Osteocyte (in vitro differentiated cells): ENCODE measurements at regions not wholly inside any gene's neighbourhood (a gene's known extent, or its start where the extent isn't known, plus 50 kb on each side); places are given as distances from the start of the nearest gene placed in this dataset.
"Not testable (repeated sequence)": the region's sequence is repeated elsewhere in the genome, so short reads cannot be mapped to it uniquely, and the experiment has no call there.

Source experiments
- DNase-seq: peaks from one replicate; pipeline ENCODE4 v3.0.0; 2021; ENCODE audit warnings: mixed read lengths; ENCODE audit not compliant: unreplicated experiment; ENCODE audit errors: extremely low spot score
- H3K27ac Mint-ChIP-seq: one replicate; pipeline ENCODE4 v1.8.0; 2021; ENCODE audit warnings: mild to moderate bottlenecking, mixed read lengths; ENCODE audit not compliant: unreplicated experiment
- H3K27me3 Mint-ChIP-seq: one replicate; pipeline ENCODE4 v1.8.0; 2021; ENCODE audit warnings: mixed read lengths; ENCODE audit not compliant: unreplicated experiment
- H3K36me3 Mint-ChIP-seq: one replicate; pipeline ENCODE4 v1.8.0; 2021; ENCODE audit warnings: mixed read lengths; ENCODE audit not compliant: unreplicated experiment
- H3K4me1 Mint-ChIP-seq: one replicate; pipeline ENCODE4 v1.8.0; 2021; ENCODE audit warnings: mixed read lengths; ENCODE audit not compliant: unreplicated experiment
- H3K4me3 Mint-ChIP-seq: one replicate; pipeline ENCODE4 v1.8.0; 2021; ENCODE audit warnings: mild to moderate bottlenecking, moderate library complexity, mixed read lengths; ENCODE audit not compliant: unreplicated experiment
- H3K9me3 Mint-ChIP-seq: one replicate; pipeline ENCODE4 v1.8.0; 2021; ENCODE audit warnings: mixed read lengths; ENCODE audit not compliant: unreplicated experiment
- CTCF ChIP-seq: fragments of 200-600 bp; sonication (generic); IDR thresholded peaks from 2 replicates; pipeline ENCODE4 v1.5.0; 2021; ENCODE audit warnings: antibody characterized with exemption, mild to moderate bottlenecking, moderate library complexity

- no peak overlapping the region for H3K4me3 Mint-ChIP-seq
- peaks cover 12% of the 10 kb centered on the region for H3K9me3 Mint-ChIP-seq
- no peak for TF ChIP-seq CTCF
- no peaks in the 10 kb centered on the region for H3K36me3 Mint-ChIP-seq
- H3K4me1 Mint-ChIP-seq = no peaks in the 10 kb centered on the region
- no peak for DNase-seq
- H3K27me3 Mint-ChIP-seq = no peaks in the 10 kb centered on the region
- H3K27ac Mint-ChIP-seq = no peak overlapping the region
These were observed 332.6 kb downstream of the SUCLG1 start for GRCh38 chr2:84126530-84126929.

DNA sequence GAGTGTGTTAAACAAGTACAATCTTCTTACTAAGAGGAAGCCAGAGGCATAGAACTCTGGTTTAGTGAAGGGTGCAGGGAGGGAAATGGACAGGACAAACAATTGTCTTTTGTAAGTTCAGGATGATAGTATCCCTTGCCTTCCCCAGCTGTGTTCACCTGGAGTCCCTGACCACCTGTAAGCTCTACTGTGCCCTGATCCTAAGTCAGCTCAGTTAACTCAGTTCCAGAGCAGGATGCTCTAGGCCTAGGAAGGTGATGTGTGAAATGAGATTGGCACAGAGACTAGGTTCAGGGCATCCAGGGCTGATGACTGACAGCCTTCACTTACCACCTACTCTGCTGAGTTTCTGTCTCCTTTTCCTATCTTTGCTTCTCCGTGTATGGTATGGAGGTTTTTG is 333.0 kb downstream of the SUCLG1 start:
- no peak overlapping the region for H3K4me3 Mint-ChIP-seq
- peaks cover 12% of the 10 kb centered on the region for H3K9me3 Mint-ChIP-seq
- no peak overlapping the region for H3K27ac Mint-ChIP-seq
- H3K4me1 Mint-ChIP-seq = no peaks in the 10 kb centered on the region
- no peaks in the 10 kb centered on the region for H3K36me3 Mint-ChIP-seq
- no peak for DNase-seq
- no peak for TF ChIP-seq CTCF
- no peaks in the 10 kb centered on the region for H3K27me3 Mint-ChIP-seq

DNA sequence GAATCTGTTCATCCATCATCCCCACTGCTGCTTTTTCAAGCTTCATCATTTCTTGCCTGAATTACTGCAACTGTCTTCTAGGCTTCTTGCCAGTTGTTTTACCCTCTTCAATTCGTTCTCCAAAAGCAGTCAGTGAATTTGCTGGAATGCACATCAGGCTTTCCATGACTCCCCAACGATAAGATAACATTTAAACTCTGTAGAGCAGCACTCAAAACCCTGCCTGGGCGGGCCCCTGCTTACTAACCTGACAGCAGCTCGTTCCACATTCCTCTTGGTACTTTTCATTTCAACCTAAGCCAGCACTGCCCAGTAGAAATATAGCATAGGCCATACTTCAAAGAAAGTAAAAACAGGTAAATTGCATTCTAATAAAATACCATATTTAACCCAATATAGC is 342.9 kb downstream of the SUCLG1 start:
- DNase-seq = no peak
- H3K4me1 Mint-ChIP-seq = no peaks in the 10 kb centered on the region
- H3K9me3 Mint-ChIP-seq = peaks cover 3% of the 10 kb centered on the region
- H3K27me3 Mint-ChIP-seq = no peaks in the 10 kb centered on the region
- H3K36me3 Mint-ChIP-seq = no peaks in the 10 kb centered on the region
- no peak for TF ChIP-seq CTCF
- no peak overlapping the region for H3K4me3 Mint-ChIP-seq
- no peak overlapping the region for H3K27ac Mint-ChIP-seq

GRCh38 chr2:84115173-84115857 is 343.8 kb downstream of the SUCLG1 start:
- no peaks in the 10 kb centered on the region for H3K36me3 Mint-ChIP-seq
- no peaks in the 10 kb centered on the region for H3K27me3 Mint-ChIP-seq
- DNase-seq = no peak
- H3K4me1 Mint-ChIP-seq = no peaks in the 10 kb centered on the region
- H3K9me3 Mint-ChIP-seq = peaks cover 3% of the 10 kb centered on the region
- H3K27ac Mint-ChIP-seq = no peak overlapping the region
- no peak overlapping the region for H3K4me3 Mint-ChIP-seq
- TF ChIP-seq CTCF = no peak

DNA sequence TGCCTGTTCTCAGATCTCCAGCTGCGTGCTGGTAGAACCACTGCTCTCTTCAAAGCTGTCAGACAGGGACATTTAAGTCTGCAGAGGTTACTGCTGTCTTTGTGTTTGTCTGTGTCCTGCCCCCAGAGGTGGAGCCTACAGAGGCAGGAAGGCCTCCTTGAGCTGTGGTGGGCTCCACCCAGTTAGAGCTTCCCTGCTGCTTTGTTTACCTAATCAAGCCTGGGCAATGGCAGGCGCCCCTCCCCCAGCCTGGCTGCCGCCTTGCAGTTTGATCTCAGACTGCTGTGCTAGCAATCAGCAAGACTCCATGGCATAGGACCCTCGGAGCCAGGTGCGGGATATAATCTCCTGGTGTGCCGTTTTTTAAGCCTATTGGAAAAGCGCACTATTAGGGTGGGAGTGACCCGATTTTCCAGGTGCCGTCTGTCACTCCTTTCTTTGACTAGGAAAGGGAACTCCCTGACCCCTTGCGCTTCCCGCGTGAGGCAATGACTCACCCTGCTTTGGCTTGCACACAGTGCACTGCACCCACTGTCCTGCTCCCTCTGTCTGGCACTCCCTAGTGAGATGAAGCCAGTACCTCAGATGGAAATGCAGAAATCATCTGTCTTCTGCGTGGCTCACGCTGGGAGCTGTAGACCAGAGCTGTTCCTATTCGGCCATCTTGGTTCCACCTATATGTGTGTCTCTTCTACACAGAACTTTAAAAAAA is 355.1 kb downstream of the SUCLG1 start:
- not testable (repeated sequence) for H3K27me3 Mint-ChIP-seq, H3K27ac Mint-ChIP-seq, DNase-seq, H3K4me3 Mint-ChIP-seq, H3K36me3 Mint-ChIP-seq, H3K4me1 Mint-ChIP-seq
- H3K9me3 Mint-ChIP-seq = peaks cover 21% of the 10 kb centered on the region
